Skin epidermis (tissue), 12 donors: ENCODE measurements at regions not wholly inside any gene's neighbourhood (a gene's known extent, or its start where the extent isn't known, plus 50 kb on each side); places are given as distances from the start of the nearest gene placed in this dataset.
"Not testable (repeated sequence)": the region's sequence is repeated elsewhere in the genome, so short reads cannot be mapped to it uniquely, and the experiment has no call there.

Experiments
- H3K27ac ChIP-seq, 21 experiments: fragments of 200-600 bp; sonication (generic) in 11 of 21; one replicate each; pipeline ENCODE4 v1.5.0; 2020; ENCODE audit warnings: mild to moderate bottlenecking in 3 of 21, inconsistent platforms in 2 of 21, moderate library complexity in 2 of 21
- H3K4me3 ChIP-seq, 7 experiments: fragments of 200-600 bp; sonication (generic) in 2 of 7; one replicate each; pipeline ENCODE4 v1.5.0; 2020; ENCODE audit warnings: inconsistent platforms in 2 of 7, mild to moderate bottlenecking in 2 of 7, moderate library complexity in 1 of 7

- Histone ChIP-seq H3K27ac (no peak overlapping the region), H3K4me3 (no peak overlapping the region)
Measured at GRCh38 chr2:83943265-83943664, 515.8 kb downstream of the SUCLG1 start.

- no peak overlapping the region for H3K4me3 ChIP-seq
- H3K27ac ChIP-seq, result no peak overlapping the region
Measured at GRCh38 chr2:83941886-83942285, 517.2 kb downstream of the SUCLG1 start.

GRCh38 chr2:83933749-83934148 is 525.3 kb downstream of the SUCLG1 start:
- Histone ChIP-seq H3K4me3 (no peak overlapping the region), H3K27ac (no peak overlapping the region)

GRCh38 chr2:83923531-83923930 is 535.5 kb downstream of the SUCLG1 start:
- no peak overlapping the region for H3K4me3 ChIP-seq
- H3K27ac ChIP-seq, result no peak overlapping the region

GRCh38 chr2:83916559-83916958 is 542.5 kb downstream of the SUCLG1 start:
- H3K27ac ChIP-seq, result no peak overlapping the region
- no peak overlapping the region for H3K4me3 ChIP-seq

- H3K4me3 ChIP-seq, result no peak overlapping the region
- no peak overlapping the region for H3K27ac ChIP-seq
Measured at GRCh38 chr2:83915381-83915780, 543.7 kb downstream of the SUCLG1 start.

- H3K27ac ChIP-seq, result no peak overlapping the region
- no peak overlapping the region for H3K4me3 ChIP-seq
Measured at GRCh38 chr2:83908750-83909149, 550.3 kb downstream of the SUCLG1 start.

- Histone ChIP-seq H3K4me3 (no peak overlapping the region), H3K27ac (no peak overlapping the region)
Measured at GRCh38 chr2:83901317-83901716, 557.8 kb downstream of the SUCLG1 start.

- Histone ChIP-seq H3K27ac (no peak overlapping the region), H3K4me3 (no peak overlapping the region)
Measured at GRCh38 chr2:83900862-83901261, 558.2 kb downstream of the SUCLG1 start.

- H3K4me3 ChIP-seq, result no peak overlapping the region
- H3K27ac ChIP-seq, result no peak overlapping the region
Measured at GRCh38 chr2:83899271-83899670, 559.8 kb downstream of the SUCLG1 start.

GRCh38 chr2:83894976-83895375 is 564.1 kb downstream of the SUCLG1 start:
- H3K27ac ChIP-seq, result no peak overlapping the region
- no peak overlapping the region for H3K4me3 ChIP-seq

GRCh38 chr2:83887757-83888156 is 571.3 kb downstream of the SUCLG1 start:
- no peak overlapping the region for H3K4me3 ChIP-seq
- no peak overlapping the region for H3K27ac ChIP-seq

- no peak overlapping the region for H3K4me3 ChIP-seq
- H3K27ac ChIP-seq, result no peak overlapping the region
Measured at GRCh38 chr2:83879127-83879526, 580.0 kb downstream of the SUCLG1 start.

- H3K4me3 ChIP-seq, H3K27ac ChIP-seq: not testable (repeated sequence)
Measured at GRCh38 chr2:83877261-83877660, 581.8 kb downstream of the SUCLG1 start.

GRCh38 chr2:83874712-83875430 is 584.2 kb downstream of the SUCLG1 start:
- H3K27ac ChIP-seq, result no peak overlapping the region
- H3K4me3 ChIP-seq, result no peak overlapping the region

GRCh38 chr2:83874066-83874465 is 585.0 kb downstream of the SUCLG1 start:
- H3K27ac ChIP-seq, result no peak overlapping the region
- H3K4me3 ChIP-seq, result no peak overlapping the region

- no peak overlapping the region for H3K4me3 ChIP-seq
- H3K27ac ChIP-seq, result no peak overlapping the region
Measured at GRCh38 chr2:83873110-83873509, 586.0 kb downstream of the SUCLG1 start.

- H3K27ac ChIP-seq, result no peak overlapping the region
Measured at GRCh38 chr2:83866211-83866610, 592.9 kb downstream of the SUCLG1 start.

GRCh38 chr2:83862600-83862999 is 596.5 kb downstream of the SUCLG1 start:
- H3K4me3 ChIP-seq, result no peak overlapping the region
- no peak overlapping the region for H3K27ac ChIP-seq

More at GRCh38 chr2:83866211-83866610, 592.9 kb downstream of the SUCLG1 start:
- no peak overlapping the region for H3K4me3 ChIP-seq

GRCh38 chr2:83860320-83860719 is 598.8 kb downstream of the SUCLG1 start:
- Histone ChIP-seq H3K27ac (no peak overlapping the region), H3K4me3 (no peak overlapping the region)

GRCh38 chr2:83859553-83859952 is 599.5 kb downstream of the SUCLG1 start:
- Histone ChIP-seq H3K4me3 (no peak overlapping the region), H3K27ac (no peak overlapping the region)

- Histone ChIP-seq H3K27ac (no peak overlapping the region), H3K4me3 (no peak overlapping the region)
Measured at GRCh38 chr2:83851066-83851465, 608.0 kb downstream of the SUCLG1 start.
